K562 (cell line): ENCODE measurements at regions not wholly inside any gene's neighbourhood (a gene's known extent, or its start where the extent isn't known, plus 50 kb on each side); places are given as distances from the start of the nearest gene placed in this dataset.

Source experiments
- ATAC-seq: fragments of 200-7000 bp; cut with Tn5 transposase; 3 replicates; pipeline ENCODE4 v1.9.1; 2020; ENCODE audit warnings: moderate library complexity
- BruUV-seq: library from RNA; stranded (reverse); fragments of 400-500 nt; replicated peaks from 2 replicates; lab custom pipeline; 2021; lab: Mats Ljungman, UMichigan
- CTCF ChIA-PET: fragments of 300-600 bp; formaldehyde crosslinking; extraction: SDS; loops from one replicate; lab custom pipeline; 2021; ENCODE audit warnings: low intra/inter-chr PET ratio; lab: Yijun Ruan, JAX
- POLR2A ChIA-PET: fragments of 300-600, 350-650 bp; sonication (Branson Sonifier 250); formaldehyde crosslinking; extraction: SDS; loops from one replicate; lab custom pipeline; 2021; ENCODE audit warnings: antibody characterized with exemption, inconsistent platforms; lab: Yijun Ruan, JAX
- DNase-seq, 4 experiments: peaks; one replicate each; pipeline versions ENCODE4 v3.0.0 to v3.0.0-alpha.2; 2011 to 2018; ENCODE audit warnings: low spot score in 3 of 4, mixed read lengths in 3 of 4; ENCODE audit errors: extremely low read depth in 1 of 4
- FAIRE-seq: peaks from 2 replicates; lab custom pipeline; 2011; peaks lifted over from hg19 to GRCh38; lab: Jason Lieb, UNC
- H2AFZ ChIP-seq: 2 replicates; pipeline ENCODE4 v1.6.0; 2011; ENCODE audit warnings: low read depth, low read length, control low read depth, inconsistent platforms
- H3K27ac ChIP-seq: fragments of 200-600 bp; 3 replicates; pipeline ENCODE4 v1.8.0; 2011; ENCODE audit warnings: low read depth, mild to moderate bottlenecking, control low read depth, inconsistent platforms, low read length, moderate library complexity, mixed read lengths; ENCODE audit errors: extremely low read depth
- H3K27me3 ChIP-seq, 2 experiments: fragments of 300-600 bp in 1 of 2; 2 replicates in 1 of 2; 3 replicates in 1 of 2; pipeline versions ENCODE4 v1.6.0 to v1.8.0; 2011; ENCODE audit warnings: inconsistent platforms in 2 of 2, low read length in 2 of 2, mild to moderate bottlenecking in 1 of 2, mixed read lengths in 1 of 2, moderate library complexity in 1 of 2; ENCODE audit not compliant: control insufficient read depth in 2 of 2, insufficient read depth in 2 of 2
- H3K36me3 ChIP-seq: fragments of 300-600 bp; 3 replicates; pipeline ENCODE4 v1.8.0; 2011; ENCODE audit warnings: mild to moderate bottlenecking, low read length, inconsistent platforms; ENCODE audit not compliant: control insufficient read depth, insufficient read depth
- H3K4me1 ChIP-seq, 2 experiments: fragments of 200-600 bp in 1 of 2; replicated peaks in 1 of 2; 2 replicates in 1 of 2; 3 replicates in 1 of 2; pipeline versions ENCODE4 v1.5.1 to v1.8.0; 2011; ENCODE audit warnings: inconsistent platforms in 2 of 2, low read length in 2 of 2, mild to moderate bottlenecking in 1 of 2, mixed read lengths in 1 of 2, moderate library complexity in 1 of 2; ENCODE audit not compliant: control insufficient read depth in 2 of 2, insufficient read depth in 2 of 2
- H3K4me2 ChIP-seq: 2 replicates; pipeline ENCODE4 v1.6.1; 2011; ENCODE audit warnings: low read length, control low read depth, inconsistent platforms, mixed read lengths; ENCODE audit not compliant: insufficient read depth
- H3K4me3 ChIP-seq: fragments of 200-600 bp; sonication (generic), shearing (Covaris generic); 2 replicates; pipeline ENCODE4 v1.5.1; 2016; ENCODE audit warnings: control low read depth, inconsistent platforms
- H3K79me2 ChIP-seq: fragments of 200-600 bp; 3 replicates; pipeline ENCODE4 v1.8.0; 2011; ENCODE audit warnings: low read length, inconsistent platforms; ENCODE audit not compliant: control insufficient read depth, insufficient read depth
- H3K9ac ChIP-seq, 2 experiments: 2 replicates each; pipeline versions ENCODE4 v1.6.0 to v1.6.1; 2011; ENCODE audit warnings: low read depth in 2 of 2, low read length in 2 of 2, control low read depth in 1 of 2, inconsistent platforms in 1 of 2, mild to moderate bottlenecking in 1 of 2, mixed read lengths in 1 of 2; ENCODE audit not compliant: insufficient read depth in 1 of 2
- H3K9me1 ChIP-seq: one replicate; pipeline ENCODE4 v1.6.0; 2011; ENCODE audit warnings: inconsistent platforms, mild to moderate bottlenecking, low read length, moderate library complexity; ENCODE audit not compliant: control insufficient read depth, insufficient read depth
- H3K9me3 ChIP-seq: replicated peaks from 2 replicates; pipeline ENCODE4 v1.5.1; 2011; ENCODE audit warnings: low read depth, low read length, inconsistent platforms; ENCODE audit not compliant: control insufficient read depth, insufficient read depth
- H4K20me1 ChIP-seq: replicated peaks from 2 replicates; pipeline ENCODE4 v1.6.1; 2011; ENCODE audit warnings: low read length, inconsistent platforms, mixed read lengths; ENCODE audit not compliant: control insufficient read depth, insufficient read depth
- CBFB ChIP-seq: sonication (generic); formaldehyde crosslinking; IDR thresholded peaks from 2 replicates; pipeline ENCODE4 v1.4.0; 2020; ENCODE audit warnings: mild to moderate bottlenecking, missing genetic modification reagents
- OTX1 ChIP-seq: fragments of 450-650 bp; formaldehyde crosslinking; IDR thresholded peaks from 2 replicates; pipeline ENCODE4 v1.4.0; 2022; ENCODE audit warnings: mild to moderate bottlenecking
- PHB2 ChIP-seq: fragments of 450-650 bp; IDR thresholded peaks from 2 replicates; pipeline ENCODE4 v1.6.1; 2017; ENCODE audit warnings: low read depth
- SMARCA4 ChIP-seq: fragments of 450-650 bp; IDR thresholded peaks from 2 replicates; pipeline ENCODE4 v1.6.1; 2016
- TARDBP ChIP-seq: fragments of 450-650 bp; IDR thresholded peaks from 2 replicates; pipeline ENCODE4 v1.6.1; 2016
- ZBTB8A ChIP-seq: fragments of 450-650 bp; IDR thresholded peaks from 2 replicates; pipeline ENCODE4 v1.6.1; 2018; ENCODE audit warnings: mild to moderate bottlenecking, moderate library complexity; ENCODE audit not compliant: partially characterized antibody
- WGBS: fragments of 100-300 bp; shearing (Covaris generic); methylation state at CpG from one replicate; pipeline ENCODE4 v1.1.6; 2016; ENCODE audit warnings: low coverage, mixed read lengths; ENCODE audit not compliant: insufficient coverage; ENCODE audit errors: missing lambda C conversion rate; 5-methylcytosine and 5-hydroxymethylcytosine counted together
- in situ Hi-C: fragments of 300-500 bp; cut with MboI; formaldehyde crosslinking; loops from 4 replicates; pipeline ENCODE4 v1.15.0; 2018; ENCODE audit warnings: inconsistent platforms, mixed read lengths
- intact Hi-C: fragments of 100-400 bp; cut with micrococcal nuclease; formaldehyde crosslinking; loops from 2 replicates; pipeline ENCODE4 v1.14.2; 2022
- TF ChIP-seq, protein P1 (sequence below): fragments of 250-450 bp; sonication (Bioruptor Pico); IDR thresholded peaks from 2 replicates; pipeline ENCODE4 v1.8.0; 2022; ENCODE audit warnings: moderate library complexity, mild to moderate bottlenecking, inconsistent platforms
- TF ChIP-seq, protein P2 (sequence below): fragments of 250-450 bp; sonication (Bioruptor Pico); IDR thresholded peaks from 2 replicates; pipeline ENCODE4 v1.8.0; 2022; ENCODE audit warnings: moderate library complexity, mild to moderate bottlenecking, inconsistent platforms
- TF ChIP-seq, protein P3 (sequence below), 2 experiments: fragments of 450-650 bp in 1 of 2; IDR thresholded peaks; 2 replicates each; pipeline ENCODE4 v1.6.1; 2011 to 2017; ENCODE audit warnings: low read depth in 2 of 2, antibody characterized with exemption in 1 of 2, borderline replicate concordance in 1 of 2, low read length in 1 of 2, mild to moderate bottlenecking in 1 of 2, mixed read lengths in 1 of 2; ENCODE audit not compliant: control insufficient read depth in 1 of 2
- TF ChIP-seq, protein P4 (sequence below), 2 experiments: fragments of 450-650 bp in 1 of 2; sonication (generic) in 1 of 2; formaldehyde crosslinking in 1 of 2; IDR thresholded peaks in 1 of 2; conservative IDR thresholded peaks in 1 of 2; 2 replicates each; pipeline versions ENCODE4 v1.6.1 to v1.8.1; 2016 to 2023; ENCODE audit warnings: mild to moderate bottlenecking in 2 of 2, moderate library complexity in 2 of 2, inconsistent platforms in 1 of 2, missing genetic modification reagents in 1 of 2

DNA sequence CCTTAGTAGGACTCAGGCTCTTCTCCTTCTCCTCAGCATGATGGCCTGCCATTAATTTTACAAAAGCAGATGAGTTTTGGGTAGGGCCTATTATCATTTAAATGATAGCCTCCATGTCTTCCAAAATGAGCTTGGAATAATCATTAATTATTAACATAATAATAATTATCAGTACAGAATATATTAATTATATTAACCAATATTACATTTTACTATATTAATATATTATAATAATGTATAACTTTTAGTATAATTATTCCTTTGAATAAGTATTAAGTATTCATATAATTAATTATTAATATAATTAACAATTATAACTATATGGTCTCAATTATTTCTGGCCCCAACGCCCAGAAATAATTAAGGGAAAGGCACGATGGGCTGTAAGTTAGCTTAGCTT lies 318.6 kb upstream of the ADGRL4 start (continued):
- TF ChIP-seq, protein P1, sequence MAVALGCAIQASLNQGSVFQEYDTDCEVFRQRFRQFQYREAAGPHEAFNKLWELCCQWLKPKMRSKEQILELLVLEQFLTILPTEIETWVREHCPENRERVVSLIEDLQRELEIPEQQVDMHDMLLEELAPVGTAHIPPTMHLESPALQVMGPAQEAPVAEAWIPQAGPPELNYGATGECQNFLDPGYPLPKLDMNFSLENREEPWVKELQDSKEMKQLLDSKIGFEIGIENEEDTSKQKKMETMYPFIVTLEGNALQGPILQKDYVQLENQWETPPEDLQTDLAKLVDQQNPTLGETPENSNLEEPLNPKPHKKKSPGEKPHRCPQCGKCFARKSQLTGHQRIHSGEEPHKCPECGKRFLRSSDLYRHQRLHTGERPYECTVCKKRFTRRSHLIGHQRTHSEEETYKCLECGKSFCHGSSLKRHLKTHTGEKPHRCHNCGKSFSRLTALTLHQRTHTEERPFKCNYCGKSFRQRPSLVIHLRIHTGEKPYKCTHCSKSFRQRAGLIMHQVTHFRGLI (CRISPR knock-in tag): no peak

DNA sequence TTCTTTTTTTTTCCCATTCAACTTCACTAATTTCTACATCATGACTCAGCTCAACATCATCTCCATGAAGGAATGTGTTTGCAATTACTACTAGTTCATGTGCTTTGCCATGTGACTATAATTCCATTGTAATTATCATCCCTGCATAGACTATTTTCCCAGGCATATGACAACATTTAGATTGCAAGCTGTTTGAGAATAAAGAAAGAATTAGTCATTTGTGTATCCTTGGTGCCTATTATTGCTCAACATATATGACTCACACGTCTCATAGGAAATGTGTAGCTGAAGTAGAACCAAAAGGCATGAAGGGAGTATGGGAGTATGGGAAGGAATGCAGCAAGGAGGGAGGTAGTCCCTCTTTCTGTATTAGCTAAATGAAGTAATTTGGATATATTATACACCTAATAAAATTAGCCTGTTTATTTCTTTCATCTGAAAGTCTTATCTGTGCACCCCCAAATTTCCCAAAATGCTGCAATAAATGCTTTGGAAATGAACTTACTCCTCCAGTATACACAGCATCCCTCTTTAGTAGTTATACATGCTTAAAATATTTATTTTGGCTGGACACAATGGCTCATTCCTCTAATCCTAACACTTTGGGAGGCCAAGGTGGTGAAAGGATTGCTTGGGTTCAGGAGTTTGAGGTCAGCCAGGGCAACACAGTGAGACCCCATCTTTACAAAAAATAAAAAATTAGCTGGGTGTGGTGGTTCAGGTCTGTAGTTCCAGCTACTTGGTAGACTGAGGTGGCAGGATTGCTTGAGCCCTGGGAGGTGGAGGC lies 316.9 kb upstream of the ADGRL4 start:
- no peak overlapping the region for H2AFZ ChIP-seq
- no peaks in the 10 kb centered on the region for H3K27me3 ChIP-seq
- no peak for DNase-seq
- no peaks in the 10 kb centered on the region for H3K36me3 ChIP-seq
- in situ Hi-C loops: no loop called here
- H3K27ac ChIP-seq: no peak overlapping the region
- no peaks in the 10 kb centered on the region for H3K9me1 ChIP-seq
- no peaks in the 10 kb centered on the region for H3K79me2 ChIP-seq
- no peak overlapping the region for H3K9ac ChIP-seq
- ChIA-PET POLR2A (no interaction called here), CTCF (no interaction called here)
- no peak overlapping the region for H3K4me2 ChIP-seq
- FAIRE-seq: no peak
- no peak overlapping the region for H3K4me3 ChIP-seq
- H3K9me3 ChIP-seq: no peaks in the 10 kb centered on the region
- no peaks in the 10 kb centered on the region for H4K20me1 ChIP-seq
- ATAC-seq: no peak
- no peak for TF ChIP-seq TARDBP
- TF ChIP-seq, protein P2, sequence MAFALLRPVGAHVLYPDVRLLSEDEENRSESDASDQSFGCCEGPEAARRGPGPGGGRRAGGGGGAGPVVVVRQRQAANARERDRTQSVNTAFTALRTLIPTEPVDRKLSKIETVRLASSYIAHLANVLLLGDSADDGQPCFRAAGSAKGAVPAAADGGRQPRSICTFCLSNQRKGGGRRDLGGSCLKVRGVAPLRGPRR (CRISPR knock-in tag): no peak
- no peak for TF ChIP-seq SMARCA4
- TF ChIP-seq, protein P3, sequence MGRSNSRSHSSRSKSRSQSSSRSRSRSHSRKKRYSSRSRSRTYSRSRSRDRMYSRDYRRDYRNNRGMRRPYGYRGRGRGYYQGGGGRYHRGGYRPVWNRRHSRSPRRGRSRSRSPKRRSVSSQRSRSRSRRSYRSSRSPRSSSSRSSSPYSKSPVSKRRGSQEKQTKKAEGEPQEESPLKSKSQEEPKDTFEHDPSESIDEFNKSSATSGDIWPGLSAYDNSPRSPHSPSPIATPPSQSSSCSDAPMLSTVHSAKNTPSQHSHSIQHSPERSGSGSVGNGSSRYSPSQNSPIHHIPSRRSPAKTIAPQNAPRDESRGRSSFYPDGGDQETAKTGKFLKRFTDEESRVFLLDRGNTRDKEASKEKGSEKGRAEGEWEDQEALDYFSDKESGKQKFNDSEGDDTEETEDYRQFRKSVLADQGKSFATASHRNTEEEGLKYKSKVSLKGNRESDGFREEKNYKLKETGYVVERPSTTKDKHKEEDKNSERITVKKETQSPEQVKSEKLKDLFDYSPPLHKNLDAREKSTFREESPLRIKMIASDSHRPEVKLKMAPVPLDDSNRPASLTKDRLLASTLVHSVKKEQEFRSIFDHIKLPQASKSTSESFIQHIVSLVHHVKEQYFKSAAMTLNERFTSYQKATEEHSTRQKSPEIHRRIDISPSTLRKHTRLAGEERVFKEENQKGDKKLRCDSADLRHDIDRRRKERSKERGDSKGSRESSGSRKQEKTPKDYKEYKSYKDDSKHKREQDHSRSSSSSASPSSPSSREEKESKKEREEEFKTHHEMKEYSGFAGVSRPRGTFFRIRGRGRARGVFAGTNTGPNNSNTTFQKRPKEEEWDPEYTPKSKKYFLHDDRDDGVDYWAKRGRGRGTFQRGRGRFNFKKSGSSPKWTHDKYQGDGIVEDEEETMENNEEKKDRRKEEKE (IDR thresholded peaks at IDR 0.05; ENCODE audit: borderline replicate concordance in 1 of 2, control insufficient read depth in 1 of 2, low read depth in 2 of 2, low read length in 1 of 2): no peak
- TF ChIP-seq CBFB: no peak
- TF ChIP-seq OTX1: no peak
- TF ChIP-seq ZBTB8A: no peak
- TF ChIP-seq PHB2: no peak
- TF ChIP-seq, protein P4, sequence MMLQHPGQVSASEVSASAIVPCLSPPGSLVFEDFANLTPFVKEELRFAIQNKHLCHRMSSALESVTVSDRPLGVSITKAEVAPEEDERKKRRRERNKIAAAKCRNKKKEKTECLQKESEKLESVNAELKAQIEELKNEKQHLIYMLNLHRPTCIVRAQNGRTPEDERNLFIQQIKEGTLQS (IDR thresholded peaks at IDR 0.05): no peak
- TF ChIP-seq, protein P4 (CRISPR knock-in tag; conservative IDR thresholded peaks at IDR 0.05): no peak
- intact Hi-C loops: no loop called here
- no peaks in the 10 kb centered on the region for H3K4me1 ChIP-seq
- BruUV-seq: no TSS peak
- WGBS: 0% methylated on average over 1 of the region's 1 CpG
